Mesenchymal stem cell (in vitro differentiated cells and primary cell): ENCODE measurements at regions not wholly inside any gene's neighbourhood (a gene's known extent, or its start where the extent isn't known, plus 50 kb on each side); places are given as distances from the start of the nearest gene placed in this dataset.
A peak's percentile ranks its signal among the peaks of the same experiment; 100 is the strongest.

Source experiments
- DNase-seq: peaks from one replicate; pipeline ENCODE4 v3.0.0-alpha.2; 2013
- H2AFZ ChIP-seq: one replicate; pipeline ENCODE4 v1.6.1; 2013; ENCODE audit warnings: low read depth, mild to moderate bottlenecking, control low read depth, inconsistent platforms, low read length, moderate library complexity
- H2AK5ac ChIP-seq: 2 replicates; pipeline ENCODE4 v1.6.1; 2013; ENCODE audit warnings: low read length, moderate library complexity, mild to moderate bottlenecking, inconsistent platforms; ENCODE audit not compliant: severe bottlenecking
- H2BK120ac ChIP-seq: one replicate; pipeline ENCODE4 v1.6.1; 2013; ENCODE audit warnings: low read depth, mild to moderate bottlenecking, inconsistent platforms, low read length, moderate library complexity
- H2BK12ac ChIP-seq, 2 experiments: one replicate each; pipeline ENCODE4 v1.6.1; 2013; ENCODE audit warnings: inconsistent platforms in 2 of 2, low read length in 2 of 2, mild to moderate bottlenecking in 2 of 2, moderate library complexity in 2 of 2, control low read depth in 1 of 2
- H2BK15ac ChIP-seq: one replicate; pipeline ENCODE4 v1.6.1; 2013; ENCODE audit warnings: mild to moderate bottlenecking, low read depth, inconsistent platforms; ENCODE audit not compliant: poor library complexity, severe bottlenecking
- H2BK5ac ChIP-seq: 2 replicates; pipeline ENCODE4 v1.6.1; 2013; ENCODE audit warnings: low read depth, mild to moderate bottlenecking, low read length, control low read depth, inconsistent platforms; ENCODE audit not compliant: poor library complexity, severe bottlenecking
- H3K14ac ChIP-seq, 2 experiments: one replicate each; pipeline ENCODE4 v1.6.1; 2013; ENCODE audit warnings: inconsistent platforms in 2 of 2, low read length in 2 of 2, control low read depth in 1 of 2, mild to moderate bottlenecking in 1 of 2, moderate library complexity in 1 of 2
- H3K18ac ChIP-seq, 2 experiments: one replicate each; pipeline ENCODE4 v1.6.1; 2013; ENCODE audit warnings: inconsistent platforms in 2 of 2, low read length in 2 of 2, control low read depth in 1 of 2, low read depth in 1 of 2, mild to moderate bottlenecking in 1 of 2
- H3K23ac ChIP-seq, 2 experiments: one replicate each; pipeline ENCODE4 v1.6.1; 2013; ENCODE audit warnings: inconsistent platforms in 2 of 2, low read length in 2 of 2, mild to moderate bottlenecking in 2 of 2, moderate library complexity in 2 of 2, control low read depth in 1 of 2
- H3K27ac ChIP-seq: 2 replicates; pipeline ENCODE4 v1.5.1; 2013; ENCODE audit warnings: mild to moderate bottlenecking, moderate library complexity, low read length, control low read depth, inconsistent platforms; ENCODE audit not compliant: poor library complexity, severe bottlenecking
- H3K27me3 ChIP-seq, 2 experiments: 2 replicates each; pipeline versions ENCODE4 v1.6.1 to v1.7.0; 2013; ENCODE audit warnings: low read length in 2 of 2, mild to moderate bottlenecking in 2 of 2, moderate library complexity in 2 of 2, control low read depth in 1 of 2, inconsistent platforms in 1 of 2; ENCODE audit not compliant: control insufficient read depth in 1 of 2, insufficient read depth in 1 of 2
- H3K36me3 ChIP-seq, 2 experiments: 2 replicates each; pipeline versions ENCODE4 v1.6.1 to v1.7.0; 2013; ENCODE audit warnings: low read length in 2 of 2, control low read depth in 1 of 2, inconsistent platforms in 1 of 2, low read depth in 1 of 2, mild to moderate bottlenecking in 1 of 2; ENCODE audit not compliant: insufficient read depth in 2 of 2, control insufficient read depth in 1 of 2
- H3K4ac ChIP-seq, 2 experiments: one replicate each; pipeline ENCODE4 v1.6.1; 2013; ENCODE audit warnings: inconsistent platforms in 2 of 2, low read length in 2 of 2, mild to moderate bottlenecking in 2 of 2, moderate library complexity in 2 of 2, control low read depth in 1 of 2, low read depth in 1 of 2
- H3K4me1 ChIP-seq: 2 replicates; pipeline ENCODE4 v1.6.1; 2013; ENCODE audit warnings: low read depth, low read length, control low read depth; ENCODE audit not compliant: control insufficient read depth, insufficient read depth
- H3K4me2 ChIP-seq: 2 replicates; pipeline ENCODE4 v1.6.1; 2013; ENCODE audit warnings: low read length, mild to moderate bottlenecking, inconsistent platforms; ENCODE audit not compliant: poor library complexity, severe bottlenecking
- H3K4me3 ChIP-seq, 2 experiments: 2 replicates each; pipeline versions ENCODE4 v1.5.1 to v1.7.0; 2013; ENCODE audit warnings: low read length in 2 of 2, mild to moderate bottlenecking in 2 of 2, control low read depth in 1 of 2, low read depth in 1 of 2; ENCODE audit not compliant: insufficient read depth in 1 of 2
- H3K79me1 ChIP-seq: replicated peaks from 2 replicates; pipeline ENCODE4 v1.6.1; 2013; ENCODE audit warnings: mild to moderate bottlenecking, control low read depth, low read length, inconsistent platforms; ENCODE audit not compliant: poor library complexity, severe bottlenecking
- H3K9ac ChIP-seq: 2 replicates; pipeline ENCODE4 v1.7.0; 2013; ENCODE audit warnings: mild to moderate bottlenecking, low read length, moderate library complexity
- H3K9me3 ChIP-seq: 2 replicates; pipeline ENCODE4 v1.7.0; 2013; ENCODE audit warnings: mild to moderate bottlenecking, low read length; ENCODE audit not compliant: control insufficient read depth
- H4K8ac ChIP-seq: one replicate; pipeline ENCODE4 v1.6.1; 2013; ENCODE audit warnings: inconsistent platforms, mild to moderate bottlenecking, low read length, moderate library complexity
- H4K91ac ChIP-seq: one replicate; pipeline ENCODE4 v1.6.1; 2013; ENCODE audit warnings: mild to moderate bottlenecking, low read length, inconsistent platforms
- WGBS: methylation state at CpG from one replicate; pipeline ENCODE4 v1.1.7; 2013; ENCODE audit warnings: mixed read lengths; 5-methylcytosine and 5-hydroxymethylcytosine counted together

DNA sequence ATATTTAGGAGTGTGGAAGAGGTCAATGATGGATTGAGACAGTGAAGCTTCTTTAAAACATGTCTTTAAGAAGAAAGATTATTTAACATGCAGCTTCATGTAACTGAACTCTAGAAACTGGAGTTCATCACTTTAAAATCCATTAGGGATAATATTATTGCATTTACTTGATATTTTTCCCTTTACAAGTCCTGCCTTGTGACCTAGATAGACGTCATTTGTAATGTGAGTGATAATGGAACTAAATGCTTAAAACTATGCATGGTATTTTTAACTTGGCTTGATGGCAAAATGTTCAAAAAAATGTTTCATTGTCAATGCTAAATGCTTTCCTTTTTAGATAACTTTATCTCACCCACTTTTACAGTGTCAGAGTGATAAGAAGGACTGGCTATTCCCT lies 723.7 kb downstream of the RWDD3 start:
- Histone ChIP-seq H2BK5ac (no peak overlapping the region), H3K4ac (no peak overlapping the region), H2AFZ (no peak overlapping the region), H3K18ac (no peak overlapping the region), H3K4me1 (no peaks in the 10 kb centered on the region), H3K23ac (no peak overlapping the region), H3K9ac (no peak overlapping the region), H2BK15ac (no peak overlapping the region), H3K4me3 (no peak overlapping the region), H3K4me2 (no peak overlapping the region), H4K91ac (no peak overlapping the region), H3K27ac (no peak overlapping the region), H2BK120ac (no peak overlapping the region), H3K27me3 (no peaks in the 10 kb centered on the region), H3K79me1 (no peaks in the 10 kb centered on the region), H3K9me3 (peaks cover 3% of the 10 kb centered on the region), H2AK5ac (no peak overlapping the region), H4K8ac (no peak overlapping the region), H3K14ac (no peak overlapping the region), H2BK12ac (no peak overlapping the region), H3K36me3 (no peaks in the 10 kb centered on the region)
- no CpG with 5 or more reads among the region's 1 CpG for WGBS
- DNase-seq, result no peak

DNA sequence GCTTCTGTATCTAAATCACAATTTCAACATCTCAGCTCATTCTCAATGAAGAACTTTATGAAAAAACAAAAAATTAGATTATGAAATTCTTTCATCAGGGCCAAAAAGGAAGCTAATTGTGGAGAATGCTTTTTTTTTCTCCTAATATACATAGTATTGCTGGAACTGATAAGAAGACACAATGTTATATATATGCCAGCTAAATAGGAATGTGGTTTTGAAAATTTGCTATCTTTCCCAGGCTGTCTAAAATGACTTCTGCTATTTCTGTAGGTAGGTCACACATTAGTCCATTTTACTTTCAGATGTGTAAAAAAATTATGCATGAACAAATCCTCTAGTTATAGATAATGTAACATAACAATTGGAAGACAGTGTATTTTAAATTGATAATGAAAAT lies 732.9 kb downstream of the RWDD3 start:
- Histone ChIP-seq H2BK5ac (no peak overlapping the region), H2AFZ (no peak overlapping the region), H4K8ac (no peak overlapping the region), H3K4me3 (no peak overlapping the region), H3K14ac (no peak overlapping the region), H3K79me1 (no peaks in the 10 kb centered on the region), H2BK12ac (no peak overlapping the region), H2BK15ac (no peak overlapping the region), H3K36me3 (no peaks in the 10 kb centered on the region), H3K23ac (no peak overlapping the region), H2BK120ac (no peak overlapping the region), H3K4me1 (no peaks in the 10 kb centered on the region), H3K27ac (no peak overlapping the region), H3K9me3 (peaks cover 7% of the 10 kb centered on the region), H2AK5ac (no peak overlapping the region), H3K4ac (no peak overlapping the region), H3K27me3 (no peaks in the 10 kb centered on the region), H3K18ac (no peak overlapping the region), H3K9ac (no peak overlapping the region), H3K4me2 (no peak overlapping the region), H4K91ac (no peak overlapping the region)
- no peak for DNase-seq

DNA sequence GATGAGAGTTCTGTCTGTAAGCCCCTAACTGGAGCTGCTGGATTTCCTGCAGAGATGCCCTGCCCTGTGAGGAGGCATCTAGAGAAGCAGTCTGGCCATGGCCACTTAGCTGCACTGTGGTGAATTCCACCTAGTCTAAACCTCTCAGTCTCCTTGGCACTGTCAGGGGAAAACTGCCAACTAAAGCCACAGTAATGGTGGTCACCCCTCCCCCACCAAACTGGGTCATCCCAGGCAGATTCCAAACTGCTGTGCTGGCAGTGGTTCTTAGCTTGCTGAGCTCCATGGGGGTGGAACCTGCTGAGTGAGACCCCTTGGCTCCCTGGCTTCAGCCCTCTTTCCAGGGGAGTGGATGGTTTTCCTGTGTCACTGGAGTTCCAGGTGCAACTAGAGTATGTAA lies 740.6 kb downstream of the RWDD3 start:
- Histone ChIP-seq H2AK5ac (no peak overlapping the region), H3K23ac (no peak overlapping the region), H3K9ac (no peak overlapping the region), H3K4me3 (no peak overlapping the region), H4K91ac (no peak overlapping the region), H4K8ac (no peak overlapping the region), H3K14ac (no peak overlapping the region), H3K4me1 (peaks cover 10% of the 10 kb centered on the region), H2BK120ac (no peak overlapping the region), H2BK12ac (no peak overlapping the region), H3K9me3 (peaks cover 4% of the 10 kb centered on the region), H3K79me1 (no peaks in the 10 kb centered on the region), H3K4ac (no peak overlapping the region), H2AFZ (no peak overlapping the region), H3K27ac (no peak overlapping the region), H2BK5ac (no peak overlapping the region), H3K18ac (no peak overlapping the region), H3K4me2 (no peak overlapping the region), H3K36me3 (no peaks in the 10 kb centered on the region), H2BK15ac (no peak overlapping the region), H3K27me3 (no peaks in the 10 kb centered on the region)
- peak; percentile 6 for DNase-seq

DNA sequence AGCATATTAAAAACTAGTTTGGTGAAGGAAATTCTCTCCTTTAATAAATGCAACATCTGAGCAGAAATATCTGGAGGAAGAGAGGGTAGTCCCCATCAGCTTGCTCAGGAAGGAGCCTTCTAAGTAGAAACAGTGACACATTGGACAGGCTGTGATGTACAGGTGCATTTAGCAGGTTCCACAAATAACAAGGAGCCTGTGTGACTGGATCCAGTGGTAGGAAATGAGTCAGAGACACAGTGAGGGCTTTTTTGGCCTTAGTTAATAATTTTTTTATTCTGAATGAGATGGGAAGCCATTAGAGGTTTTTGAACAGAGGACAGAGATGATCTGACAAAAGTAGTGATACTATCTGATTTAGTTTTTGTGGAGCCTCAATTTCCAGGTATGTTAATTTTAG lies 738.9 kb upstream of the PTBP2 start:
- Histone ChIP-seq H2AFZ (no peak overlapping the region), H3K4me3 (no peak overlapping the region), H3K27me3 (no peaks in the 10 kb centered on the region), H3K18ac (no peak overlapping the region), H3K36me3 (no peaks in the 10 kb centered on the region), H3K14ac (no peak overlapping the region), H4K8ac (no peak overlapping the region), H3K27ac (no peak overlapping the region), H3K4me2 (no peak overlapping the region), H3K4me1 (no peaks in the 10 kb centered on the region), H2BK15ac (no peak overlapping the region), H2AK5ac (no peak overlapping the region), H2BK120ac (no peak overlapping the region), H3K23ac (no peak overlapping the region), H4K91ac (no peak overlapping the region), H3K9ac (no peak overlapping the region), H3K9me3 (no peaks in the 10 kb centered on the region), H3K79me1 (no peaks in the 10 kb centered on the region), H2BK12ac (no peak overlapping the region), H3K4ac (no peak overlapping the region), H2BK5ac (no peak overlapping the region)
- no peak for DNase-seq
